ENCODE measurements at regions not wholly inside any gene's neighbourhood (a gene's known extent, or its start where the extent isn't known, plus 50 kb on each side); places are given as distances from the start of the nearest gene placed in this dataset.
"Not testable (repeated sequence)": the region's sequence is repeated elsewhere in the genome, so short reads cannot be mapped to it uniquely, and the experiment has no call there.

DNA sequence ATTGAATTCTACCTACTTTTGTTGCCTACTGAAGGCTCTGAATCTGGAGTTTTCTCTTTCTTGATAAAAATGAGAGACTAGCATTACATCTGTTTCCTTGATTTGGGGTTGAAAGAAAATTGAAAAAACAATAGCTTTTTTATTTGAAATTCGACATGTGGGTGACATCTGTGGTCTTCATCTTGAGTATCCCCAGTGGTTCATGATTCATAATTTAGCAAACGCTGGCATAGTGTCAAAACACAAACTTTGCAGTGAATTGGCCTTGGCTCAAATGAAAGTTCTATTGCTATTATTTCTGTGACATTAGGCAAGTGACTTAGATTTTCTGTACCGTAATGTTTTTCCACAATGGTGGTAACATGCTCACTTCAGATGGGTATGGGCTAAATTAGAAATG lies 747.6 kb downstream of the PCDH7 start (continued):
- TF ChIP-seq ESRRG (CRISPR knock-in tag; IDR thresholded peaks at IDR 0.05) (no peak), ZC3H10 (CRISPR knock-in tag; IDR thresholded peaks at IDR 0.05) (no peak), ZNF565 (CRISPR knock-in tag; conservative IDR thresholded peaks at IDR 0.05; ENCODE audit: low read depth) (no peak), GLIS3 (CRISPR knock-in tag; IDR thresholded peaks at IDR 0.05) (no peak)
- TF ChIP-seq, protein P1, sequence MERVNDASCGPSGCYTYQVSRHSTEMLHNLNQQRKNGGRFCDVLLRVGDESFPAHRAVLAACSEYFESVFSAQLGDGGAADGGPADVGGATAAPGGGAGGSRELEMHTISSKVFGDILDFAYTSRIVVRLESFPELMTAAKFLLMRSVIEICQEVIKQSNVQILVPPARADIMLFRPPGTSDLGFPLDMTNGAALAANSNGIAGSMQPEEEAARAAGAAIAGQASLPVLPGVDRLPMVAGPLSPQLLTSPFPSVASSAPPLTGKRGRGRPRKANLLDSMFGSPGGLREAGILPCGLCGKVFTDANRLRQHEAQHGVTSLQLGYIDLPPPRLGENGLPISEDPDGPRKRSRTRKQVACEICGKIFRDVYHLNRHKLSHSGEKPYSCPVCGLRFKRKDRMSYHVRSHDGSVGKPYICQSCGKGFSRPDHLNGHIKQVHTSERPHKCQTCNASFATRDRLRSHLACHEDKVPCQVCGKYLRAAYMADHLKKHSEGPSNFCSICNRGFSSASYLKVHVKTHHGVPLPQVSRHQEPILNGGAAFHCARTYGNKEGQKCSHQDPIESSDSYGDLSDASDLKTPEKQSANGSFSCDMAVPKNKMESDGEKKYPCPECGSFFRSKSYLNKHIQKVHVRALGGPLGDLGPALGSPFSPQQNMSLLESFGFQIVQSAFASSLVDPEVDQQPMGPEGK (CRISPR knock-in tag; IDR thresholded peaks at IDR 0.05; ENCODE audit: borderline replicate concordance), result no peak
- TF ChIP-seq, protein P2, sequence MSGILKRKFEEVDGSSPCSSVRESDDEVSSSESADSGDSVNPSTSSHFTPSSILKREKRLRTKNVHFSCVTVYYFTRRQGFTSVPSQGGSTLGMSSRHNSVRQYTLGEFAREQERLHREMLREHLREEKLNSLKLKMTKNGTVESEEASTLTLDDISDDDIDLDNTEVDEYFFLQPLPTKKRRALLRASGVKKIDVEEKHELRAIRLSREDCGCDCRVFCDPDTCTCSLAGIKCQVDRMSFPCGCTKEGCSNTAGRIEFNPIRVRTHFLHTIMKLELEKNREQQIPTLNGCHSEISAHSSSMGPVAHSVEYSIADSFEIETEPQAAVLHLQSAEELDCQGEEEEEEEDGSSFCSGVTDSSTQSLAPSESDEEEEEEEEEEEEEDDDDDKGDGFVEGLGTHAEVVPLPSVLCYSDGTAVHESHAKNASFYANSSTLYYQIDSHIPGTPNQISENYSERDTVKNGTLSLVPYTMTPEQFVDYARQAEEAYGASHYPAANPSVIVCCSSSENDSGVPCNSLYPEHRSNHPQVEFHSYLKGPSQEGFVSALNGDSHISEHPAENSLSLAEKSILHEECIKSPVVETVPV (CRISPR knock-in tag; IDR thresholded peaks at IDR 0.05), result no peak

DNA sequence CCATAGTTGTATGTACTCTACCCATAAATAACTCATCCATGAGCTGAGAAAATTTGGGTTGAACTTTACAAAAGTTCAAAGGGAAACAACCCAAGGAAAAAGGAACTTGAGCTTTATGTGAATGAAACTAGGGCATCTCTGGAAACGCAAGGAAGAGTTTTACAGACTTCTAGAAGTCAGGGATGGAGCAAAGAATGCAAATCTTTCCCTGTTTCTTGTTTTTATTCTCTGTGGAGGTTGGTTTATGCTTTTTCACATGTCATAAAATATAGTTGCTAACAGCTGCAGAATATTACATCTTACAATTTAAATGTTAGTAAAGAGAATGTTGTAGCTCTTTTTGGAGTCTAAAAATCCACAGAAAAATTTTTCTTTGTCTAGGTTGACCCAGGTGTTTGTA lies 754.1 kb downstream of the PCDH7 start:
- no peak for ATAC-seq

DNA sequence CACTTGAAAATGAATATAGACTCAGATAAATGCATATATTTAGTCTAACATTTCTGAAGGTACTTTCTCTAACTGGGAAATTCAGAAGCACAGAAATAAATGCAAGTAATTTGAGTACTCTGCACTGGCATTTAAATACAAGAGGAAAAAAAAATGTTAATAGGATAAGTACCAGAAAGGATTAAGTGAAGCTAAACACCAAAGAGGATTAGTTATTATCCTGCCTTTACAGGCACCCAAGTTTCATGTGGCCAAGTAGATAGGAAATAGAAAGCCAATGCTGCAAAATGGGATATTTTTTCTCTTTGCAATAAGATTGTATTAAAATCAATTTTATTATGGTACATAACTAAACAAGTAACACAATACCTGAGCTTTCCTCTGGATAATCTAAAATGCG lies 762.5 kb downstream of the PCDH7 start:
- ATAC-seq, result no peak
- TF ChIP-seq, protein P3, sequence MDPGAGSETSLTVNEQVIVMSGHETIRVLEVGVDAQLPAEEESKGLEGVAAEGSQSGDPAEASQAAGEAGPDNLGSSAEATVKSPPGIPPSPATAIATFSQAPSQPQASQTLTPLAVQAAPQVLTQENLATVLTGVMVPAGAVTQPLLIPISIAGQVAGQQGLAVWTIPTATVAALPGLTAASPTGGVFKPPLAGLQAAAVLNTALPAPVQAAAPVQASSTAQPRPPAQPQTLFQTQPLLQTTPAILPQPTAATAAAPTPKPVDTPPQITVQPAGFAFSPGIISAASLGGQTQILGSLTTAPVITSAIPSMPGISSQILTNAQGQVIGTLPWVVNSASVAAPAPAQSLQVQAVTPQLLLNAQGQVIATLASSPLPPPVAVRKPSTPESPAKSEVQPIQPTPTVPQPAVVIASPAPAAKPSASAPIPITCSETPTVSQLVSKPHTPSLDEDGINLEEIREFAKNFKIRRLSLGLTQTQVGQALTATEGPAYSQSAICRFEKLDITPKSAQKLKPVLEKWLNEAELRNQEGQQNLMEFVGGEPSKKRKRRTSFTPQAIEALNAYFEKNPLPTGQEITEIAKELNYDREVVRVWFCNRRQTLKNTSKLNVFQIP (CRISPR knock-in tag; IDR thresholded peaks at IDR 0.05; ENCODE audit: borderline replicate concordance, low read depth), result no peak
- TF ChIP-seq, protein P1 (CRISPR knock-in tag; IDR thresholded peaks at IDR 0.05; ENCODE audit: borderline replicate concordance), result no peak
- TF ChIP-seq ZC3H10 (CRISPR knock-in tag; IDR thresholded peaks at IDR 0.05) (no peak), BACH2 (CRISPR knock-in tag; IDR thresholded peaks at IDR 0.05; ENCODE audit: borderline replicate concordance) (no peak), TOX (CRISPR knock-in tag; IDR thresholded peaks at IDR 0.05; ENCODE audit: borderline replicate concordance) (no peak), ESRRG (CRISPR knock-in tag; IDR thresholded peaks at IDR 0.05) (no peak), GLIS3 (CRISPR knock-in tag; IDR thresholded peaks at IDR 0.05) (no peak), CSDC2 (CRISPR knock-in tag; IDR thresholded peaks at IDR 0.05) (no peak), OSR1 (CRISPR knock-in tag; IDR thresholded peaks at IDR 0.05) (no peak), ZNF565 (CRISPR knock-in tag; conservative IDR thresholded peaks at IDR 0.05; ENCODE audit: low read depth) (no peak), ISL1 (CRISPR knock-in tag; IDR thresholded peaks at IDR 0.05) (no peak), SNAI2 (CRISPR knock-in tag; IDR thresholded peaks at IDR 0.05) (no peak)
- TF ChIP-seq, protein P4, sequence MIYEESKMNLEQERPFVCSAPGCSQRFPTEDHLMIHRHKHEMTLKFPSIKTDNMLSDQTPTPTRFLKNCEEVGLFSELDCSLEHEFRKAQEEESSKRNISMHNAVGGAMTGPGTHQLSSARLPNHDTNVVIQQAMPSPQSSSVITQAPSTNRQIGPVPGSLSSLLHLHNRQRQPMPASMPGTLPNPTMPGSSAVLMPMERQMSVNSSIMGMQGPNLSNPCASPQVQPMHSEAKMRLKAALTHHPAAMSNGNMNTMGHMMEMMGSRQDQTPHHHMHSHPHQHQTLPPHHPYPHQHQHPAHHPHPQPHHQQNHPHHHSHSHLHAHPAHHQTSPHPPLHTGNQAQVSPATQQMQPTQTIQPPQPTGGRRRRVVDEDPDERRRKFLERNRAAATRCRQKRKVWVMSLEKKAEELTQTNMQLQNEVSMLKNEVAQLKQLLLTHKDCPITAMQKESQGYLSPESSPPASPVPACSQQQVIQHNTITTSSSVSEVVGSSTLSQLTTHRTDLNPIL (CRISPR knock-in tag; IDR thresholded peaks at IDR 0.05; ENCODE audit: low read depth), result no peak
- TF ChIP-seq, protein P5, sequence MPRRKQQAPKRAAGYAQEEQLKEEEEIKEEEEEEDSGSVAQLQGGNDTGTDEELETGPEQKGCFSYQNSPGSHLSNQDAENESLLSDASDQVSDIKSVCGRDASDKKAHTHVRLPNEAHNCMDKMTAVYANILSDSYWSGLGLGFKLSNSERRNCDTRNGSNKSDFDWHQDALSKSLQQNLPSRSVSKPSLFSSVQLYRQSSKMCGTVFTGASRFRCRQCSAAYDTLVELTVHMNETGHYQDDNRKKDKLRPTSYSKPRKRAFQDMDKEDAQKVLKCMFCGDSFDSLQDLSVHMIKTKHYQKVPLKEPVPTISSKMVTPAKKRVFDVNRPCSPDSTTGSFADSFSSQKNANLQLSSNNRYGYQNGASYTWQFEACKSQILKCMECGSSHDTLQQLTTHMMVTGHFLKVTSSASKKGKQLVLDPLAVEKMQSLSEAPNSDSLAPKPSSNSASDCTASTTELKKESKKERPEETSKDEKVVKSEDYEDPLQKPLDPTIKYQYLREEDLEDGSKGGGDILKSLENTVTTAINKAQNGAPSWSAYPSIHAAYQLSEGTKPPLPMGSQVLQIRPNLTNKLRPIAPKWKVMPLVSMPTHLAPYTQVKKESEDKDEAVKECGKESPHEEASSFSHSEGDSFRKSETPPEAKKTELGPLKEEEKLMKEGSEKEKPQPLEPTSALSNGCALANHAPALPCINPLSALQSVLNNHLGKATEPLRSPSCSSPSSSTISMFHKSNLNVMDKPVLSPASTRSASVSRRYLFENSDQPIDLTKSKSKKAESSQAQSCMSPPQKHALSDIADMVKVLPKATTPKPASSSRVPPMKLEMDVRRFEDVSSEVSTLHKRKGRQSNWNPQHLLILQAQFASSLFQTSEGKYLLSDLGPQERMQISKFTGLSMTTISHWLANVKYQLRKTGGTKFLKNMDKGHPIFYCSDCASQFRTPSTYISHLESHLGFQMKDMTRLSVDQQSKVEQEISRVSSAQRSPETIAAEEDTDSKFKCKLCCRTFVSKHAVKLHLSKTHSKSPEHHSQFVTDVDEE (CRISPR knock-in tag; IDR thresholded peaks at IDR 0.05), result no peak
- TF ChIP-seq, protein P2 (CRISPR knock-in tag; IDR thresholded peaks at IDR 0.05), result no peak

More for the DNA sequence above, 754.1 kb downstream of the PCDH7 start:
- no peak for TF ChIP-seq TOX (CRISPR knock-in tag; IDR thresholded peaks at IDR 0.05; ENCODE audit: borderline replicate concordance)
- TF ChIP-seq ZC3H10 (CRISPR knock-in tag; IDR thresholded peaks at IDR 0.05), result no peak
- TF ChIP-seq, protein P3 (CRISPR knock-in tag; IDR thresholded peaks at IDR 0.05; ENCODE audit: borderline replicate concordance, low read depth), result no peak
- no peak for TF ChIP-seq CSDC2 (CRISPR knock-in tag; IDR thresholded peaks at IDR 0.05)
- no peak for TF ChIP-seq GLIS3 (CRISPR knock-in tag; IDR thresholded peaks at IDR 0.05)
- no peak for TF ChIP-seq OSR1 (CRISPR knock-in tag; IDR thresholded peaks at IDR 0.05)
- no peak for TF ChIP-seq RARB (CRISPR knock-in tag; IDR thresholded peaks at IDR 0.05)
- TF ChIP-seq ZNF565 (CRISPR knock-in tag; conservative IDR thresholded peaks at IDR 0.05; ENCODE audit: low read depth), result no peak
- TF ChIP-seq, protein P4 (CRISPR knock-in tag; IDR thresholded peaks at IDR 0.05; ENCODE audit: low read depth), result no peak

DNA sequence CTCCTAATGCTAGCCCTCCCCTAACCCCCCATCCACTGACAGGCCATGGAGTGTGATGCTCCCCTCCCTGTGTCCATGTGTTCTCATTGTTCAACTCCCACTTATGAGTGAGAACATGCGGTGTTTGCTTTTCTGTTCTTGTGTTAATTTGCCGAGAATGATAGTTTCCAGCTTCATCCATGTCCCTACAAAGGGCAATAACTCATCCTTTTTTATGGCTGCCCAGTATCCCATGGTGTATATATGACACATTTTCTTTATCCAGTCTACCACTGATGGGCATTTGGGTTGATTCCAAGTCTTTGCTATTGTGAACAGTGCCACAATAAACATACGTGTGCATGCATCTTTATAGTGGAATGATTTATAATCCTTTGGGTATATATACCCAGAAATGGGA lies 779.0 kb downstream of the PCDH7 start:
- not testable (repeated sequence) for ATAC-seq

Measured in SK-N-SH treated with all-trans-retinoic acid at 6 μM for 48 hours (cell line).